NCI-H1694 (cell line): ENCODE measurements at regions not wholly inside any gene's neighbourhood (a gene's known extent, or its start where the extent isn't known, plus 50 kb on each side); places are given as distances from the start of the nearest gene placed in this dataset.

Experiments
- DNase-seq: peaks from one replicate; lab custom pipeline; 2025; lab: John Stamatoyannopoulos, UW

DNA sequence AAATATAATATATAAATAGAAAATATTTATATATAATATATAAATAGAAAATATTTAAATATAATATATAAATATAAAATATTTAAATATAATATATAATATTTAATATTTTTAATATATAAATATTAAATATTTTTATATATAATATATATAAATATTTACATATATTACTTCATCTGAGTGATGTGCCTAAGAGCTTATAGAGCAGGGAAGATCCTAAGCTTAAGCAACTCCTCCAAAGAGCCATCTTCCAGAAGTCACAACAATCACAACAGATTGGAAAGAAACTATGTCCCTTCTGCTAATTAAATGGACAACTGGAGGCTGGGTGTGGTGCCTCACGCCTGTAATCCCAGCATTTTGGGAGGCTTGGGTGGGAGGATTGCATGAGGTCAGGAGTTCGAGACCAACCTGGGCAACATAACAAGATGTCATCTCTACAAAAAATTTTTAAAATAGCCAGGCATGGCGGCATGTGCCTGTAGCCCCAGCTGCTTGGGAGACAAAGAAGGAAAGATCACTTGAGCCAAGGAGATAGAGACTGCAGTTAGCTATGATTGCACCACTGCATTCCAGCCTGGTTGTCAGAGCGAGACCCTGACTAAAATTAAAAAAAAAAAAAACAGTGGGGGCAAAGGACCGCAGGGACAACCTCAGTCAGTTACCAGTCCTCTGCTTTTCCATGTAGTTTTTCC is 198.7 kb downstream of the SKIDA1 start:
- no peak for DNase-seq

DNA sequence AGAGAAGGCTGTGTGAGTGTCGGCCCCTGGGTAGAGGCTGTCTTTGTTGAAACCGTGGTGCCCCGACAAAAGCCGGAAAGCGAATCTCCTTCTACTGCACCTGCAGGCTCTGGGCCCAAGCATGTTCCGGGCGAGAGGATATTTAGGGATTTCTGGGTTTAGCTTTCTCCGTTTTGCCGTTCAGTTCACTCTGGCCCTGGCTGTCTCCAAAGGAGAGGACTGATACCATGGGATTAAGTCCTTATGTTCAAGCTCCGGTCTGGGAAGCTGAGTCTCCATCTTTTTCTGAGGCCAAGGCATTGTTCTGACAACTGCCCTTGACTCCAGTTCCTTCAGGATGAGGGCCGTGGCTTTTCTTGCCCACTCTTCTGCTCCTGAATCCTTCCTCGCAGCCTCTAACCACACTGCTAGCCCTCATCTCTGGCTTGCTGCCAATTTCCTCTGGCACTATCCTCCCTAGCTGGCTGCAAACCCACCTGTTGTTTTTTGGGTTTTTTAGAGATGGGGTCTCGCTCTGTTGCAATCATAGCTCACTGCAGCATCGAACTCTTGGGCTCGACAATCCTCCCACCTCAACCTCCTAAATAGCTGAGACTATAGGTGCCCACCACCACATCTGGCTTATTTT is 206.8 kb downstream of the SKIDA1 start:
- DNase-seq, result no peak

DNA sequence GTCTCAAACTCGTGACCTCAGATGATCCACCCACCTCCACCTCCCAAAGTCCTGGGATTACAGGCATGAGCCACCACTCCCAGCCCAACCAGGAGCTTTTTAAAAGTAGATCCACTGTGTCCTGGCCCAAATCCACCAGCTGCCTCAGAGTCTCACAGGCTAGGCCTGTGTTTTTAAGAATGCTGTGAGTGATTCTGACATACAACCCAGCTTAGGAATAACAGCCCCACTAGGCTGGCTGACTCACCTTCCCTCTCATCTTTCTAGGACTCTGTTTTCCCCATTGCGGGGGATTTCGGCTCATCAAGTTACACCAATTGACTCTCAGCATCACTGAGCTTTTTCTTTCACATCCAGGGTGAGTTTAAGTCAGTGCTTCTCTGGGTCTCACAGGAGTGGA is 207.6 kb downstream of the SKIDA1 start:
- no peak for DNase-seq

DNA sequence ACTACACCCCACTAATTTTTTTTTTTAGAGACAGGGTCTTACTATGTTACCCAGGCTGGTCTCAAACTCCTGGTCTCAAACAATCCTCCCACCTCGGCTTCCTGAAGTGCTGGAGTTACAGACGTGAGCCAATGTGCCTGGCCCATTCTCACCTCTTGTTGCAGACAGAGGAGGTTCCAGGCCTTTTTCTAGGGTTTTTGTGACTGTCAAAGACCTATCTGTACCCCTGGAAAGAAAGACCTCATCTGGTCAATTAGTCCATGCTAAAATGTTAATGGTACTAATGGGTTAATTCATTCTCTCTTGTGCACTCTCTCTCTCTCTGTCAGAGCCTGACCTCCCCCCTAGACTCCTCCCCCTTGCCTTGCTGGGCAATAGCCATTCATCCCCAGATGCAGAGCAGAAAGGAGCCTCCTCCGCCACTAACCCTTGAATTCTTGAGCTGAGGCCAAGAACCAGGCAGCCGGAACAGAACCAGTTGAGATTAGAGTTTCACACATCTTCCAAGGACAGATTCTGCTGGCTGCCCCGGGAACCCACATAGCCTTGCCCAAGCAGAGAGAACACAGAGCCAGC is 209.7 kb downstream of the SKIDA1 start:
- DNase-seq, result no peak

DNA sequence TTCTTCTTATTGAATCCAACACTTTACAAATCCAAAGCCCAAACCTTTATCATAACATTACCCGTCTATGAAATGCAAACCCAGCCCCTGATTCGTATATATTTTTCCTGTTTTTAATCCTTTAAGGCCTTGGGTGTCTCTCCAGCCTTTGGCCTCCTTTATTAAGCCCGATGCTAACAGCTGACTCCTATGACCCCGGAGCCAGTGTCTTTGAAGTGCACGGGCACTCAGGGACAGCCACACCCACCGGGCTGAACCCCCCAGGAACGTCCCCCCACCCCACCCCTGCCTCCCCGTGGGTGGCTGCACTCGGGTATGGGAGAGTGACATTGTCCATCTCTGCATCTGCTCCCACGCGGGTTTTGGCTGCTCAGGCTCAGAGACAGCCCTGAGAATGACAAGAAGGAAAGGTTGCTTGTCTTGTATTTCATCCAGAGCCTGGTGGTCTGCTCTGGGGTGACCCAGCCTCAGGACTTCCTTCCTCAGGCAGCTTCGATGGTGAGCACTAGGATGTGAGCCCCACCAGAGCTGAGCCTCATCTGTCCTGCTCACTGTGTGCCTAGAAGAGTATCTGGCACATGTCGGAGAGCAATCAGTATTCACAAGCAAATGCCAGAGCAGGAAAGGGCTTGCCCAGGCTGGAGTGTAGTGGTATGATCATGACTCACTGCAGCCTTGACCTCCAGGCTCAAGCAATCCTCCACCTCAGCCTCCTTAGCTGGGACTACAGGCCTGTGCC is 210.4 kb downstream of the SKIDA1 start:
- no peak for DNase-seq

DNA sequence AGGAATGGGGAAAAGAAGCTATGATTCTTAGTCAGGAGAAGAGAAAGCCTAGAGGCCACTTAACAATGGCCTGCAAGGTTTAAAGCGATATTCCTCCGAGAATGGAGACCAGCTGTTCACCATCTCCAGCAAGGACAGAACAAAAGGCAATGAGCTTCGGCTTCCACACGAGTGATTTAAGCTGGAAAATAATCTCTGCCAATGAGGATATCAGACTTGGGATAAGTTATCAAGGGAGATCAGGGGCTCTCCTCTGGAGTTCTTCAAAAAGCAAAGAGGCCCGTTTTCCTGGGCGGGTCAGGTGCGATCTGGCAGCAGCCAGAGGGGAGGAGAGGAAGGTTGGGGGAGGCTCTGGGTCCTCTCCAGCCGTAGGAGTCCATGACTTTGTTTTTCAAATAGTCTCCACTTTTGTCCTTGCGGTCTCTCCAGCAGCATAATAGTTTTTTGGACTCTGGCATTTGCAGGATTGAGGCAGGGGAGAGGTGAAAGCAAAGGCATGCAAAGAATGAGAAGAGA is 211.3 kb downstream of the SKIDA1 start:
- DNase-seq, result no peak

DNA sequence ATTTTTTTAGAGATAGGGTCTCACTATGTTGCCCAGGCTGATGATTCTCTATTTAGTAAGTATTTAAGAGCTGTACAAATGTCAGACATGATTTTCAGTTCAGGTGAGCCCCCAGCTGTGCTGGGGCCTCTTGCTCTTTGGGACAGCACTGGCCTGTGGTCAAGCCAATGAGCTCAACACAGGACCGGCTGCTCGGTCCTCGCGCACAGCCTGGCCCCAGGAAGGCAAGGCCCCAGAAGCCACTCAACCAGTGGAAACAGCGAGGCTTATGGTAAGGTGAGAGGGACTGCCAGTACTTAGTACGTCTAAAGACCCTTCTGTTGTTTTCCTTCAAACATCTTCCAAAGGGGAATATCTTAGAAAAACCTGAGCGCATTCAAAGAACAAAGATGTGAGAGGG is 211.8 kb downstream of the SKIDA1 start:
- DNase-seq, result no peak

DNA sequence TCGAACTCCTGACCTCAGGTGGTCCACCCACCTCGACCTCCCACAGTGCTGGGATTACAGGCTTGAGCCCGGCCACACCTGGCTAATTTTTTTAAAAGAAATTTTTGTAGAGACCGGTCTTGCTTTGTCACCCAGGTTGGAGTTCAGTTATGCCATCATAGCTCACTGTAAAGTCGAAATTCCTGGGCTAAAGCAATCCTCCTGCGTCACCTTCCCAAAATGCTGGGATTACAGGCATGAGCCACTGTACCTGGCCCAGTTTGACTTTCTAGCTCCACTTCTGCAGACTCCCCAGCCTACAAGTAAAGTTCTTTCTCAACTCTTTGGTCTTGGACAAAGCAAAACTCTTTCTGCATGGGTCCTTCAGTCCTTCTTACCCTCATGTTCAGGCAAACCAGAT is 214.1 kb downstream of the SKIDA1 start:
- DNase-seq, result no peak

DNA sequence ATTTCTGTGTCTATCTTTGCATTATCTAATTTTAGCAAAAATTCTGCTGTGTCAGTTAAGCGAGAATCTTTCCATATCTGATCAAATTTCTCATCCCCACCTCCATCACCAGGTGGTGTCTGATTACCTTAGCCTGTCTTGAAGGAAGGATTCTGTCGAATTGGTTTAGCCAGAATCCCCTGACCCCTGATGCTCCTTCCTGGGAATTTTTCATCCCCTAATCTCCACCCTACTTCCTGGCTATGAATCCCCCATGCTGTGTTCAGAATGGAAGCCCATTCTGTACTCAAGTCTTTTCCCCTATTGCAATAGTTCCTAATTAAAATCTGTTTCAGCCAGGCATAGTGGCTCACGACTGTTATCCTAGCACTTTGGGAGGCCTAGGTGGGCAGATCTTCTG is 216.1 kb downstream of the SKIDA1 start:
- DNase-seq, result no peak

DNA sequence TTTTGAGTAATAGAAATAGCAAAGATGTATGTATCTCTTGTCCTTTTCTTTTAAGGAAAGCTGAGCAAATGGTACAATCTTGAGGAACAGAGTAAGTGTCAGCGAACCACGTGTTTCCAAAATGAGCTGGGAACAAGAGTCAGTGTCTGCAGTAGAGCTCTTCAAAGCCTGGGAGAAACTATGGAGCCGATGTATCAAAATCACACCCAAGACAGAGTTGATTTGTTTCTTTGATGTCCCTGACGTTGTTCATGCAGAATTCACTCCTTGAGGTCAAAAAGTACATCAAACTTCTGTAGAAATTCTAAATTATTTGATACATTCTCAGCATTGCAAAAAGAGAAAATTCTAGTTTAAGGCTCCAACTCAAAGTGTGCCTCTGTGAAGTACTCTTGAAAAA is 216.5 kb downstream of the SKIDA1 start:
- no peak for DNase-seq

DNA sequence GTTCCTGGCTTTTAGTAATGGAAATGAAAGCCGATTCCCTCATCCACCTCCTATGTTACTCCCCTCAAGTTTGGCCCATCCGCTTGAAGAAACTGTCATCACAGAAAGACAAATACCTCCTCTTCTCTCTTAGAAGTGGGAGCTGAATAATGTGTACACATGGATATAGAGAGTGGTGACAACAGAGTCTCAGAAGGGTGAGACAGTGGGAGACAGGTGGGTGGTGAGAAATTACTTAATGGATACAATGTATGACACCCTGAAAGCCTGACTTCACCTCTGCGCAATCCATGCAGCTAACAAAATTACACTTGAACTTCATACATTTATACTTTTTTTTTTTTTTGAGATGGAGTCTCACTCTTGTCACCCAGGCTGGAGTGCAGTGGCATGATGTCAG is 217.5 kb downstream of the SKIDA1 start:
- no peak for DNase-seq

DNA sequence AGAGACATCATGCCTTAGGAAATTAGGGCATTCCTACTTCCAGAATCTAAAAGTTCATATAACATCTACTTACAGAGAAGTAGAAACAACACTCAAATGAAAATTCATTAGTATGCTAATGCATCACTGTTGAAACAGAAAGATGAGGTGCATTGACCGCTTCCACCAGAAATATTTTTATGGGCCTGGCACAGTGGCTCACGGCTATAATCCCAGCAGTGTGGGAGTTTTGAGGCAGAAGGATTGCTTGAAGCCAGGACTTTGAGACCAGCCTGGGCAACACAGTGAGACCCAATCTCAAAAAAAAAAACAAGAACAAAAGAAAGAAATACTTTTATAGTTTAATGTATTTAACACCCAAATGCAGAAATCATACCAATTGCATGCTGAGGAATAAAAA is 220.9 kb downstream of the SKIDA1 start:
- no peak for DNase-seq

DNA sequence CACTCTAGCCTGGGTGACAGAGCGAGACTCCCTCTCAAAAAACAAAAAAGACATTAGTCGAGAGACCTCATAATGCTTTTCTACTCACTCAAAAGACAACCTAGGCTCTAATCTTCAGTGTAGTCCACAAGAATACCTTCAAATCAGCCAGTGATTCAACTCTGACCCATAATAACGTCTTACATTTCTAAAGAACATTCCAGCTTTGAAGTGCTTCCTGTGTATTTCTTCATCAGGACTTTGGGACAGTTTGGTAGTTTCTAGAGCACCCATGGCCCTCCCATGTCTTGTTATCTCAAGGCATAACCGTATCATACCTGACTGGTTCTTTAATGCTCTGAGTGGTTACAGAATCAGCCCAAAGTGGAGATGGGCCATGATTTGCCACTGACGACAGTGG is 221.3 kb downstream of the SKIDA1 start:
- DNase-seq, result no peak

DNA sequence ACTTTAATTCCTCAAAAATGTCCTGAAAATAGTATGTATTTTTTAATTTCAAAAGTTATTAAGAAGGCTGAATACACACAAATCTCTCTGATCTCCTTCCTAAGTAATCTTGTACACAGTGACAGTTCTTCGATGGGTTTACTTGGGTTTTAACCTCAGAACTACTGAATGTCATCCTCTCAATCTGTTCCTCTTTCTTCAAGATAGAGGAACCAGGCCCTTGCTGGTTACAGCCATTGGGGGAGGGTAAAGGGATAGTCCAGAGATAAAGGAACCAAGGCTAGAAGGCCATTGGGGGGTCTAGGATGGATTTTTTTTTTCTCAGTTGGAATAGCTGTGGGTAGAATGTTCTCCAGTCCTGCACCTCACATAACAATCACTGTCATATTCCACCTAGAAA is 224.9 kb downstream of the SKIDA1 start:
- DNase-seq, result no peak

DNA sequence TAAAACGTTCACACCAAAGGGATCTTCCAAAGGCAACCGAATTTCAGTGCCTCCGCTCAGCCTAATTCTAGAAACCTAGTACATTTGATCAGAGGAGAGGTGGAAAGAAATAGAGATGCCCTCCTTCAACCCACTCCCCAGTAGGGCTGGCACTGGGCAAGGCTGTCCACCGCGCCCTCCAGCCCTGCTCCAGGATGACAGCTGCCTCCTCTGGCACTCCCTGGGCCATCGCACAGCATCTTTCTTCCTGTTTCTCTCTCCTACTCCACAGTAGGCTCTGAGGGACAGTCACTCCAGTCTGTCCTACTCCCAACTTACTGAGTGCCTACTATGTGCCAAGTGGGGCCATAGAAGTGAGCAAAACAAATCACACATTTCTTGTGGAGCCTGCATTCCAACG is 226.2 kb downstream of the SKIDA1 start:
- no peak for DNase-seq

DNA sequence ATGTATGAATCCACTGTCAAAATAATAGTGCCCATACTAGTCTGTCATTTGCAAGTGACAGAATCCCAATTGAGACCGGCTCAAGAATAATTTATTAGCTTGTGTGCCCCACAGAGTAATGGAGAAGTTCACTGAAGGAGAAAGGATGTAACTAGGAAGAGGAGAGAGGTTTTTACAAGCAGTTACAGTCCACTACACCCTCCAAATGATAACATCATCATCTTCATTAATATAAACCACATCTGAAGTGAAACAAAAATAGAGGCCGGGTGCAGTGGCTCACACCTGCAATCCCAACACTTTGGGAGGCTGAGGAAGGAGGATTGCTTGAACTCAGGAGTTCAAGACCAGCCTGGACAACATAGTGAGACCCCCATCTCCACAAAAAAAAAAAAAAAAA is 226.8 kb downstream of the SKIDA1 start:
- no peak for DNase-seq

DNA sequence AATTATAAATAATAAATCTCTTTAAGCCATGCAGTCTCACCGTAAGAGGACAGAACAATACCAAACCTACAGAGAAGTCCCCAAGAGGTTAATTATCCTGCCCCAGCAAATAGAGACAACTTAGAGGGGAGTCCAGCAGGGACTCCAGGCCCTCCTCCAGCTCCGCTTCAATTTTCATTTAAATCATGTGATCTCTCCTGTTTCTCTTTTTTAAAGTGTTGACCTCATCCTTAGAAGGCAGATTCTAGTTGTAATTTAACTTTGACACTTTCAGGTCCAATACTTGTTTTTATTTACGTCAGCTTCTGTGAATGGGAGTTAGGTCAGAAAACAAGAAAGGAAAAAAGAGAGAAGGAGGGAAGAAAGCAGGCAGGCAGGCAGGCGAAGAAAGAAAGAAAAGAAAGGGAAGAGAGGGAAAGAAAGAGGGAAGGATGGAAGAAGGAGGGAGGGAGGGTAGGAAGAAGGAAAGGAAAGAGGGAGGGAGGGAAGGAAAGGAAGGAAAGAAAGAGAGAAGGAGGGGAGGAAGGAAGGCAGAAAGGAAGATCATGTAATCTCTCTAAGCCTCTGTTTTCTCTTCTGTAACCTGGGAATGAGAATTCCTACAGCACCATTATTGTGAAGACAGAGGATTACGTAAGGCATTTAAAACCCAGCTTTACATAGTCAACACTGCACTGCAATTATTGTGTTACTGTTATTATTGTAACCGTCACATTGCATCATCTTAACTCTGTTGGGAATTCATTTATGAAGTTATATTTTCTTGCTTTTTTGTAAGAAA is 227.7 kb downstream of the SKIDA1 start:
- no peak for DNase-seq

DNA sequence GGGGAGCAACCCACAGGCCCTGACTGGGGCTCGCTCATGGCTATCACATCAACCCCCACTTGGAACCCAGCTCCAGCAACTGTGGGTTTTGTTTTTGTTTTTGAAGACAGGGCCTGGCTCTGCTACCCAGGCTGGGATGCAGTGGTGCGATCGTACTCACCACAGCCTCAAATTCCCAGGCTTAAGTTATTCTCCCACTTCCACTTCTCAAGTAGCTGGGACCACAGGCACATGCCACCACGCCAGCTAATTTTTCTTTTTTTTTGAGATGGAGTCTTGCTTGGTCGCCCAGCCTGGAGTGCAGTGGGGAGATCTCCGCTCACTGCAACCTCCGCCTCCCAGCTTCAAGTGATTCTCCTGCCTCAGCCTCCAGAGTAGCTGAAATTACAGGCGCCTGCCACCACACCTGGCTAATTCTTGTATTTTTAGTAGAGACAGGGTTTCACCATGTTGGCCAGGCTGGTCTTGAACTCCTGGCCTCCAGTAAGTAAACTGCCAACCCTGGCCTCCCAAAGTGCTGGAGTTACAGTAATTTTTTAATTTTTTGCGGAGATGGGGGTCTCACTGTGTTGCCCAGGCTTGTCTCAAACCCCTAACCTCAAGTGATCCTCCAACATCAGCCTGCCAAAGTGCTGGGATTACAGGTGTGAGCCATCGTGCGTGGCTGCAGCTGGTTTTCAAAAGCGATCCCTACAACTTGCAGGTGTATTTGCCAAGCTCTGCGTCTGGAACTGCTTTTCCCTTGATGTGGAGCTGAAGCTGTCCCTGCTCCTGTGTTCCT is 228.7 kb downstream of the SKIDA1 start:
- DNase-seq, result no peak

DNA sequence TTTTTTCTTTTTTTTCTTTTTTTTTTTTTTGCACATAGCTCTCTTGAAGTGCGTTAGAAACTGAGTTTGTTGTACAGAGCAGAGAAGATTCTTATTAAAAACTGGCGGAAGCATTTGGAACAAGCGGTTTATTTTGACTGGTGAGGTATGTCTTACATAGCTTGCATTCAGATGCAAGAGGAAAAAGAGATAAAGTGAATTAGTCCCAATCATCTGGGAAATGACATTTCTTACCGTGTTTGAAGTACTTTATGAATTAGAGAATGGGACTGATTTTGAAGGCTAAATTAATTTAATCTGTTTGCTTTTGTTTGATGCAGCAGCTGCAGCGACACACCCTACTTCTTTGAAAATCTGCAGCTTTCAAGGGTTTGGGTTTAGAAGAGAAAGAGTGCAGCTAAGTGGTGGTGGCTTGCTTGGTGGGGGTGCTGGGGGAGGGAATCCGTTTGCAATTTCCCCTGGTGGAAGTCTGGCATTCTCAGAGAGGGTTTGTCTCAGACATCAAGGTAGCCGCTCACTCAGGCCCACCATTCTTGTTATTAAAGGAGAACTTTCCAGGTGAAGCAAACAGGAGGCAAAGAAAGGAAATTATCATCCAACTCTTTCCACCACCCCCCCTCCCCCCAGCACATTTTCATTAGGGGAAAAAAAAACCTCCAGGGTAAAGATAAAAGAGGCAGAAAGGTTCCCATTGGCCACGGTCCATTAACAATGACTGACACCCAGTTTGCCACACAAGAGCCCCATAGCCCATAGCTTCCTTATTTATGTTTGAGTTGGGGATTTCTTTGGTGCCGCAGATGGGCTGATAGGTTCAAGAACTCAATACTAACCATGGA is 231.7 kb downstream of the SKIDA1 start:
- DNase-seq, result no peak

DNA sequence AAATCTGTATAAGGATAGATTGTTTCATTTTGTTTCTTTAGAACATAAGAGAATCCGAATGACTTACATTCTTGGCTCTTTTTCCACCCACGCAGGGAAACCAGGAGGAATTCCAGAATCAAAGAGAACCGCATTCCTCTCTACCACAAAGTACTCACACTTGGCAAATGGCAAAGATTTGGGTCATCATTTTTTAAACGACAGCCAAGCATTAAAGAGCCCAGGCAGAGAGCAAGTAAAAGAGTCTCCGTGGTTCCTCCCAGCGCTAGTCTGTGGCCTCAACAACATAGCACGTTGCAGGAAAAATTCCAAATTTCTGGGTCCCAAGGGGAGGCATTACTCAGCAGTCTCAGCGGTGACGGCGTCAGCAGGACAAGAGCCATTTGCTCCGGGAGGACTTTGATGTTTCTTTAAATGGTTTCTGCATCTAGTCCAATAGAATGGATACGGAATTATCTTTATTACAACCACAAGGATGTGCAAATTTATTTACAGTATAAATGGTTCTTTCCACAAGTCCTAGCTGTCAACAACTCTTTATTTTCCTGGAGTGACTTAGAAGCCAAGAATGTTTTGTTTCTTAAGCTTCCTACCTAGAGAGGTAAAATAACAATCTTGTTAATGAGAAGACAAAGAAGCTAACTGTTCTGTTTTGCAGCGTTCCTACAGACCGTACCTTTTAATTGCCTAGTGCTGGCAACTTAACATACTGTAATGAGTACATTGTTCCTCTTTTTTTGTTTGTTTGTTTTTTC is 232.5 kb downstream of the SKIDA1 start:
- DNase-seq, result no peak
